Activated CD8-positive, alpha-beta memory T cell treated with anti-CD3 and anti-CD28 coated beads, Interleukin-2, amount 50 U/mL, for 24 hours (primary cell): ENCODE measurements at regions not wholly inside any gene's neighbourhood (a gene's known extent, or its start where the extent isn't known, plus 50 kb on each side); places are given as distances from the start of the nearest gene placed in this dataset.
"Not testable (repeated sequence)": the region's sequence is repeated elsewhere in the genome, so short reads cannot be mapped to it uniquely, and the experiment has no call there.

ENCODE experiments used
- DNase-seq: peaks from one replicate; pipeline ENCODE4 v3.0.0-alpha.2; 2020; ENCODE audit errors: extremely low read depth

- no peak for DNase-seq
Measured at GRCh38 chr16:65315081-65315780, 193.4 kb upstream of the CDH11 start.

DNA sequence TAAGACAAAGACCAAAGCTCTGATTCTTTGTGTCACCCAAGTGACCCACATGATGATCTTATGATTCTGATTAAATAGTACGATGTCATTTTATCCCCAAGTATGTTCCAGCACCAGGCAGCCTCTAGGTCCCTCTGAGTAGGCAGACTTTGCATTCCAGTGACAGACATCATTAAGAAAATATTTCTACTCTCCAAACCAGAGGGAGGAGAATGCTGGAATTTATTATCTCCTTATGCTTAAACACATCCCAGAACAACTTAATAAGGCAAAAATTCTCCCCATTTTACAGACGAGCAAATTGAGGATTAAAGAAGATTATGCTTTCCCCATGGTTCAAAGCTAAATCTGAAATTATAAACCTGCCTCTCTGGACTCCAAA is 192.8 kb upstream of the CDH11 start:
- no peak for DNase-seq

- DNase-seq, result no peak
Measured at GRCh38 chr16:65313936-65314626, 192.2 kb upstream of the CDH11 start.

DNA sequence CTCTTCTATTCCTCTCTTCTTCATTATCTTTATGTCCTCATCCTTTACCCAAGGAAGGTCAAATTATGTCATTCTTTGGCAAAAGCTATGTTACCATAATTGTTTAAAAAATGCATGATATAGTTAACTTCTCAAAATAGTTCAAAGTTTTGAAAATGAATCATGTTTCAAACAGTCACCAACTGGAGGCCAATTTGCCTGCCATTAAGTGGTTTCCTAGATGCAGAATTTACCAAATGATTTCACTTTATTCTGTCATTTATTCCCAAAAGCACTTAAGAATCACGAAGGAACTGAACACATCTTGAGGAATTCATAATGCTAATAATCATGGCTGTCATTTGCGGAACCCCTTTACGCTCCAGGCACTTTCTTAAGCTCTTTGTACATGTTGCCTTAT is 190.9 kb upstream of the CDH11 start:
- DNase-seq, result no peak

- no peak for DNase-seq
Measured at GRCh38 chr16:65312071-65312470, 190.2 kb upstream of the CDH11 start.

- DNase-seq, result not testable (repeated sequence)
Measured at GRCh38 chr16:65310491-65310890, 188.6 kb upstream of the CDH11 start.

GRCh38 chr16:65309354-65309753 is 187.5 kb upstream of the CDH11 start:
- DNase-seq, result no peak

DNA sequence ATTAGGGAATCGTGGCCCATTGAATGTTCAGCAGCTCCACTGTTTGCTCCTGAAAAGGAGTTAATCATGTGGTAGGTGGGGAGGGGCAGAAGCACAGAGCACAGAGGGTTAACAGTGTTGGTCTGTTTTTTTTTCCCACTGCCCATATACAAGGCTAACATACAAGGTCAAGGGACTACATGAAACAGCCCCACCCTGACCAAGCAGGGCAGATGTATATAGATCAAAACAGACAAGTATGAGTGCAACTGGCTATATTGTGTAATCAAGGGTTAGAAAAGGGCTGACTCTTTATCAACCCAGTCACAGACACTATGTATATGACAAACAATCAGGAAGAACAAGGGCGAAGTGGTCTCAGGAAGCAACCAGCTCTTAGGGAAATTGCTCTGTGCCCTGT is 186.6 kb upstream of the CDH11 start:
- no peak for DNase-seq

- no peak for DNase-seq
Measured at GRCh38 chr16:65307286-65307685, 185.4 kb upstream of the CDH11 start.

- no peak for DNase-seq
Measured at GRCh38 chr16:65306722-65307121, 184.9 kb upstream of the CDH11 start.

DNA sequence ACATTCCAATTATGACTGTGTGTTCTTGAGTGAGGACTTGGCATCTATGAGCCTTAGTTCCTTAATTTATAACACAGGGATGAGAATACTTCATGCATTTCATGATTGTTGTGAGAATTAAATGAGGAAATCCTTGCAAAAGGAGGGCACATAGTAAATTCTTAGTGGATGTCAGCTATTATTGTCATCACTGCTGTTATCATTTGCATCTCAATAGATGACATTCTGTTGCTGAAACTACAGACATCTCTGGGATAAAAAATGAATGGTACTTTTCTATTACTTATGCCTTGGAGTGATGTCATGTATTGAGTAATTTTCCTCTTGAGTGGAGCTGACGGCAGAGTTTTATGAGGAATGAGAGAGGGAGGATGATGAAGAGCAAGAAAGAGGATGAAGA is 184.4 kb upstream of the CDH11 start:
- DNase-seq, result no peak

GRCh38 chr16:65305266-65305959 is 183.6 kb upstream of the CDH11 start:
- no peak for DNase-seq

- DNase-seq, result no peak
Measured at GRCh38 chr16:65301029-65301428, 179.2 kb upstream of the CDH11 start.

DNA sequence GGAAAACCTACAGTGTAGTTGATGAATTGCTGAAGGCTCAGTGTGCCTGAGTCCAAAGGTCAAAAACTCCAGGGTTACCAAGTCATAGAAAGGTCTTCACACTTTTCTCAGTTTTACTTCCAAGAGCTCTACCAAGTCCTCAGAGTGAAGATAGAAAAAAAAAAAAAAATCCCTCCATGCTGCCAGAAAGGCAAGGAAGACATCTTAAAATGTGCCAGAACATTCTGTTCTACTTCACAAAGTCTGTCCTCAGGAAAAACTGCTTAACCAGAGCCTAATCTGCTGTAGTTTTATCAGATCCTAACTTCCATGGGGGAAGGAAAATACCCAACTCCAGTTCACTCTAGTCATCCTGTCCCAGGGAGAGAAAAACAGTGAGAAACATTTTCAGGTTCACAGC is 175.6 kb upstream of the CDH11 start:
- DNase-seq, result no peak

GRCh38 chr16:65295527-65295926 is 173.7 kb upstream of the CDH11 start:
- DNase-seq, result no peak

GRCh38 chr16:65294708-65295107 is 172.8 kb upstream of the CDH11 start:
- no peak for DNase-seq

DNA sequence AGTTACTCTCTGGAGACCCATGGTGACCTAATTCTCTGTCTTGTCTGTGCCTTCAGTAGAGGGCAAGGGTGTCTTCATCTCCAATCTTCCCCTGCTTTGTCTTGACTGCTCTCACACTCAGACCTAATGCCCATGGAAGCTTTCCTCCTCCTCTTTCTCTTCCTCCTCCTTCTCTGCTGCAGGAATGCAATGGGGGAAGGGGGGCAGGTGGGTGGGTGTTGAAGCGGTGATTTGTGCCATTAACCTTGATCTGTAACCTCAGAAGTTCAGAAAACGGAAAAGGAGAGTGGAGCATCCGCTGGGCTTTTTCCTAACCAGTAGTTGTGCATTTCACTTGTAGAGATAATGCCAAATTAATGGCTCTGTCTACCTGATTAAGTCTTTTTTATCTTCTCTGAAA is 172.3 kb upstream of the CDH11 start:
- no peak for DNase-seq

- DNase-seq, result no peak
Measured at GRCh38 chr16:65289022-65289421, 167.2 kb upstream of the CDH11 start.

- DNase-seq, result no peak
Measured at GRCh38 chr16:65287307-65287706, 165.4 kb upstream of the CDH11 start.

DNA sequence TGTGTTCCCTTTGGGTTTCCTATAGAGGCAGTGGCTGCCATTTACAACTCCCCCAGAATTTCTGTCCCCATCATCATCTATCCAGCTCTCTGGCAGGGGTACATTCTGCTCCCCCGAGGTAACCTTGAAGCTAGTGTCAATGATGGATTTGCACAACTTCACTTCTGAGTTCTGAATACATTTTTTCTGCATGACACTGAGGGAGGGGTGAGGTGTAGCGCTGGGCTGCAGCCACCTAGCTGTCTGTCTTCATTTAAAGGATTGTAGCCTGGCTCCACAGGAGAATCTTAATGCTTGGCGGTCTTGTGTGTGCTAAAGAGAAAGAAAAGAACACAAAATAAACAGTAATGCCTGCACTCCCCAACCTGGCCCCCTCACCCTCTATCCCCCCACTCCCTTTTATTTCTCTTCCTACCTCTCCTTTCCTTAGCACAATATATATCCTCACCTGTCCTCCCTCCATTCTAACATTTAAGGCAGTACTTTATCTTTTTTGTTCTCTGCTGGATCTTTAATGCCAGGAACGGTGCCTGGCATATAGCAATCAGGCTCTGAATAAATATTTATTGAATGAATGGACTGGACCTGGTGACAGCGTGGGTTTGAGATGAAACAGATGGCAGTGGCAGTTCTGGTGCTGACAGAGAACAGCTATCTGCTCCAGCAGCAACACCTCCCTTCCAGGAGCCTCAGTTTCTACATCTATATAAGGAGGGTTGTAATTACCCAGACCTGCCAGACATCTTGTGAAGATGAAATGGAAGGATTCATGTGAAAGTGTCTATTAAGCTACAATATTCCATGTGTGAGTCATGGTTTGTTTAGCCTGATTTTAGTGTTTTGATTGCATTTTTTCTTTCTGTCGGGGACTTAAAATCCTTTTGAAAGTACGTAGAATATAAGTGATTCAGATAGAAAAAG is 163.5 kb upstream of the CDH11 start:
- no peak for DNase-seq

GRCh38 chr16:65284626-65285025 is 162.8 kb upstream of the CDH11 start:
- no peak for DNase-seq

- DNase-seq, result no peak
Measured at GRCh38 chr16:65283181-65283651, 161.4 kb upstream of the CDH11 start.
